Uterus (tissue), 2 donors: ENCODE measurements at regions not wholly inside any gene's neighbourhood (a gene's known extent, or its start where the extent isn't known, plus 50 kb on each side); places are given as distances from the start of the nearest gene placed in this dataset.

Experiments used
- POLR2A ChIP-seq, 2 donors: fragments of 450-650 bp; IDR thresholded peaks; one replicate each; pipeline ENCODE4 v1.6.1; 2016; ENCODE audit warnings: antibody characterized with exemption in 2 of 2, mild to moderate bottlenecking in 1 of 2, moderate library complexity in 1 of 2
- TF ChIP-seq, protein P1 (sequence below), 4 experiments: fragments of 200-600 bp in 2 of 4; fragments of 450-650 bp in 2 of 4; sonication (generic) in 2 of 4; IDR thresholded peaks; one replicate each; pipeline ENCODE4 v1.5.1; 2016 to 2019; ENCODE audit warnings: antibody characterized with exemption in 4 of 4, mild to moderate bottlenecking in 2 of 4, moderate library complexity in 1 of 4

DNA sequence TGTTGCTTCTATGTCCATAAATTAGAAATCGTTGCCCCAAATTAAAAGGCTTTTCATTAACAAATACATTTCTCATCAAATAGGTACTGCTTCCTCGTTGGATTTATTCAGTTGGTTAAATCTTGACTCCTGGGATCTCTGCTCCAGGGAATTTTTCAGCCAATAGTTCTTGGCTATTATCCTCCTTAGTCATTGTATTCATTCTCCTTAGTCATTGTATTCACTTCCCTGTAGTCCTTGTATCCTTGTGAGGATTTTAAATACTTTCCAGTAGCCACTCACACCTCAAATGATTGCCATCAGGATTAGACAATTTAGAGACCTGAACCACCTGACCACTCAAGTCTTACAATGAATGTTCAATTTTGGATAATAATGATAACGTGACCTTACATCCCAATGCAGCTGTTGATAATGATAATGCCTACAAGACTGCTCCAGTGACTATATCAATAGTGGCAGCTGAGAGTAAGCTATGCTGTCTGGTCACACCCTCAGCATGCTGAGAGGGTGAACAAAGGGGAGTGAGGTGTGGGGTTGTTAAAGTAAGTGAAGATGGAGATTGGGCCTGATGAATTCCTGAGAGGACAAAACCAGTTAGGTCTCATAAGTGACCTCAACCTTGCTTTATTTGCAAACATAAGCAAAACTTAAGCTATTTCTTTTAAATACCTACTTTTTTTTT lies 193.7 kb upstream of the RTL1 start:
- no peak for TF ChIP-seq POLR2A (IDR thresholded peaks at IDR 0.05)
- TF ChIP-seq, protein P1, sequence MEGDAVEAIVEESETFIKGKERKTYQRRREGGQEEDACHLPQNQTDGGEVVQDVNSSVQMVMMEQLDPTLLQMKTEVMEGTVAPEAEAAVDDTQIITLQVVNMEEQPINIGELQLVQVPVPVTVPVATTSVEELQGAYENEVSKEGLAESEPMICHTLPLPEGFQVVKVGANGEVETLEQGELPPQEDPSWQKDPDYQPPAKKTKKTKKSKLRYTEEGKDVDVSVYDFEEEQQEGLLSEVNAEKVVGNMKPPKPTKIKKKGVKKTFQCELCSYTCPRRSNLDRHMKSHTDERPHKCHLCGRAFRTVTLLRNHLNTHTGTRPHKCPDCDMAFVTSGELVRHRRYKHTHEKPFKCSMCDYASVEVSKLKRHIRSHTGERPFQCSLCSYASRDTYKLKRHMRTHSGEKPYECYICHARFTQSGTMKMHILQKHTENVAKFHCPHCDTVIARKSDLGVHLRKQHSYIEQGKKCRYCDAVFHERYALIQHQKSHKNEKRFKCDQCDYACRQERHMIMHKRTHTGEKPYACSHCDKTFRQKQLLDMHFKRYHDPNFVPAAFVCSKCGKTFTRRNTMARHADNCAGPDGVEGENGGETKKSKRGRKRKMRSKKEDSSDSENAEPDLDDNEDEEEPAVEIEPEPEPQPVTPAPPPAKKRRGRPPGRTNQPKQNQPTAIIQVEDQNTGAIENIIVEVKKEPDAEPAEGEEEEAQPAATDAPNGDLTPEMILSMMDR (IDR thresholded peaks at IDR 0.05): no peak
